A549 (cell line): ENCODE measurements at regions not wholly inside any gene's neighbourhood (a gene's known extent, or its start where the extent isn't known, plus 50 kb on each side); places are given as distances from the start of the nearest gene placed in this dataset.

Source experiments
- BHLHE40 ChIP-seq: IDR thresholded peaks from 2 replicates; pipeline ENCODE4 v1.6.1; 2012; ENCODE audit warnings: low read depth, low read length, inconsistent platforms
- CEBPB ChIP-seq, 2 experiments: fragments of >200 bp in 1 of 2; sonication (Bioruptor Twin) in 1 of 2; formaldehyde crosslinking in 1 of 2; IDR thresholded peaks; 2 replicates each; pipeline ENCODE4 v1.6.1; 2012 to 2016
- EP300 ChIP-seq, 2 experiments: fragments of >200 bp; sonication (Bioruptor Twin); formaldehyde crosslinking; IDR thresholded peaks; 2 replicates in 1 of 2; 3 replicates in 1 of 2; pipeline ENCODE4 v1.6.1; 2016 to 2017
- ESRRA ChIP-seq: fragments of 150-350 bp; IDR thresholded peaks from 2 replicates; pipeline ENCODE4 v1.6.1; 2014; ENCODE audit warnings: mild to moderate bottlenecking, low read length, borderline replicate concordance
- HDAC2 ChIP-seq: fragments of 200-600 bp; sonication (generic); IDR thresholded peaks from 2 replicates; pipeline ENCODE4 v1.6.1; 2016
- MYC ChIP-seq: IDR thresholded peaks from 2 replicates; pipeline ENCODE4 v1.6.1; 2012; ENCODE audit warnings: mild to moderate bottlenecking, inconsistent platforms, low read length, improper control_type of control experiment, borderline replicate concordance
- POLR2A ChIP-seq: IDR thresholded peaks from 2 replicates; pipeline ENCODE4 v1.6.1; 2012; ENCODE audit warnings: mild to moderate bottlenecking, low read length
- TF ChIP-seq, protein P1 (sequence below): fragments of >200 bp; sonication (Bioruptor Twin); formaldehyde crosslinking; IDR thresholded peaks from 3 replicates; pipeline ENCODE4 v1.5.1; 2016

DNA sequence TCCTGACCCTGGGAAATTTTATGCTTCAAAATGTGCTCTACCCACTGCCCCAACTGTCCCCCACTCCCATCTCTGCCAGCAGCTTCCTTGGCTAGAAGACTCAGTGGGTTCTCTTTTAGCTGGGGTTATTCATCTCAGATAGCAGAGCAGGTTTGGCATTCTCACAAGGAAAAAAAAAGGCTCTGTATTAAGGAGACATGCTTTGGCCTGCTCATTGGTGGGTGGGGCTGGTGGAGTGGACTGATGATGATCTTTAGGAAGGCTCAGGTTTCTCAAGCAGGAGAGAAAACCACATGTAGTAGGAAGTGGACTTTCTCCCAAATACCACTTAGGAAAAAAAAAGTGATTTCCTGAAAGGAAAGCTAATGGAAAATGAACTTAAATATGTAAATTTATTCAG, 279.2 kb upstream of the ZNF462 start:
- TF ChIP-seq ESRRA (no peak), EP300 (IDR thresholded peaks at IDR 0.05) (no peak), POLR2A (no peak), CEBPB (IDR thresholded peaks at IDR 0.05) (no peak), BHLHE40 (no peak), MYC (no peak), HDAC2 (no peak)
- TF ChIP-seq, protein P1, sequence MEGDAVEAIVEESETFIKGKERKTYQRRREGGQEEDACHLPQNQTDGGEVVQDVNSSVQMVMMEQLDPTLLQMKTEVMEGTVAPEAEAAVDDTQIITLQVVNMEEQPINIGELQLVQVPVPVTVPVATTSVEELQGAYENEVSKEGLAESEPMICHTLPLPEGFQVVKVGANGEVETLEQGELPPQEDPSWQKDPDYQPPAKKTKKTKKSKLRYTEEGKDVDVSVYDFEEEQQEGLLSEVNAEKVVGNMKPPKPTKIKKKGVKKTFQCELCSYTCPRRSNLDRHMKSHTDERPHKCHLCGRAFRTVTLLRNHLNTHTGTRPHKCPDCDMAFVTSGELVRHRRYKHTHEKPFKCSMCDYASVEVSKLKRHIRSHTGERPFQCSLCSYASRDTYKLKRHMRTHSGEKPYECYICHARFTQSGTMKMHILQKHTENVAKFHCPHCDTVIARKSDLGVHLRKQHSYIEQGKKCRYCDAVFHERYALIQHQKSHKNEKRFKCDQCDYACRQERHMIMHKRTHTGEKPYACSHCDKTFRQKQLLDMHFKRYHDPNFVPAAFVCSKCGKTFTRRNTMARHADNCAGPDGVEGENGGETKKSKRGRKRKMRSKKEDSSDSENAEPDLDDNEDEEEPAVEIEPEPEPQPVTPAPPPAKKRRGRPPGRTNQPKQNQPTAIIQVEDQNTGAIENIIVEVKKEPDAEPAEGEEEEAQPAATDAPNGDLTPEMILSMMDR = no peak
